ENCODE measurements at regions not wholly inside any gene's neighbourhood (a gene's known extent, or its start where the extent isn't known, plus 50 kb on each side); places are given as distances from the start of the nearest gene placed in this dataset.

- WGBS (ENCODE audit: low lambda C conversion rate) = 84% methylated on average over 5 of the region's 5 CpGs
- FAIRE-seq = no peak
- TF ChIP-seq ZNF253 (CRISPR knock-in tag; IDR thresholded peaks at IDR 0.05; ENCODE audit: borderline replicate concordance) (no peak), ZNF83 (CRISPR knock-in tag; IDR thresholded peaks at IDR 0.05; ENCODE audit: borderline replicate concordance) (no peak), ZNF292 (CRISPR knock-in tag; IDR thresholded peaks at IDR 0.05; ENCODE audit: borderline replicate concordance, low read depth) (no peak), PBX3 (CRISPR knock-in tag; IDR thresholded peaks at IDR 0.05; ENCODE audit: borderline replicate concordance) (no peak), RBM39 (IDR thresholded peaks at IDR 0.05; ENCODE audit: low read depth, low read length, poor library complexity, severe bottlenecking) (no peak), SRSF4 (IDR thresholded peaks at IDR 0.05; ENCODE audit: low read depth, low read length, poor library complexity, severe bottlenecking) (no peak), ZNF331 (CRISPR knock-in tag; IDR thresholded peaks at IDR 0.05) (no peak), BCL3 (CRISPR knock-in tag; IDR thresholded peaks at IDR 0.05) (no peak), ZNF577 (CRISPR knock-in tag; IDR thresholded peaks at IDR 0.05; ENCODE audit: borderline replicate concordance, low read depth) (no peak), ATF6 (CRISPR knock-in tag; conservative IDR thresholded peaks at IDR 0.05) (no peak), WIZ (CRISPR knock-in tag; IDR thresholded peaks at IDR 0.05) (no peak), ZNF33A (CRISPR knock-in tag; IDR thresholded peaks at IDR 0.05; ENCODE audit: borderline replicate concordance) (no peak), ZNF329 (CRISPR knock-in tag; IDR thresholded peaks at IDR 0.05; ENCODE audit: low read depth) (no peak), POLR2A (IDR thresholded peaks at IDR 0.05; ENCODE audit: insufficient read depth in 1 of 2, low read depth in 2 of 2, low read length in 2 of 2) (no peak), NAIF1 (CRISPR knock-in tag; IDR thresholded peaks at IDR 0.05; ENCODE audit: borderline replicate concordance) (no peak), PCBP2 (optimal IDR thresholded peaks at IDR 0.05; ENCODE audit: low read depth, low read length, poor library complexity, severe bottlenecking) (no peak)
- TF ChIP-seq, protein P1, sequence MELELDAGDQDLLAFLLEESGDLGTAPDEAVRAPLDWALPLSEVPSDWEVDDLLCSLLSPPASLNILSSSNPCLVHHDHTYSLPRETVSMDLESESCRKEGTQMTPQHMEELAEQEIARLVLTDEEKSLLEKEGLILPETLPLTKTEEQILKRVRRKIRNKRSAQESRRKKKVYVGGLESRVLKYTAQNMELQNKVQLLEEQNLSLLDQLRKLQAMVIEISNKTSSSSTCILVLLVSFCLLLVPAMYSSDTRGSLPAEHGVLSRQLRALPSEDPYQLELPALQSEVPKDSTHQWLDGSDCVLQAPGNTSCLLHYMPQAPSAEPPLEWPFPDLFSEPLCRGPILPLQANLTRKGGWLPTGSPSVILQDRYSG (CRISPR knock-in tag; IDR thresholded peaks at IDR 0.05) = no peak
- TF ChIP-seq, protein P2, sequence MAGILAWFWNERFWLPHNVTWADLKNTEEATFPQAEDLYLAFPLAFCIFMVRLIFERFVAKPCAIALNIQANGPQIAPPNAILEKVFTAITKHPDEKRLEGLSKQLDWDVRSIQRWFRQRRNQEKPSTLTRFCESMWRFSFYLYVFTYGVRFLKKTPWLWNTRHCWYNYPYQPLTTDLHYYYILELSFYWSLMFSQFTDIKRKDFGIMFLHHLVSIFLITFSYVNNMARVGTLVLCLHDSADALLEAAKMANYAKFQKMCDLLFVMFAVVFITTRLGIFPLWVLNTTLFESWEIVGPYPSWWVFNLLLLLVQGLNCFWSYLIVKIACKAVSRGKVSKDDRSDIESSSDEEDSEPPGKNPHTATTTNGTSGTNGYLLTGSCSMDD (CRISPR knock-in tag; IDR thresholded peaks at IDR 0.05) = no peak
These were observed 60.4 kb upstream of the SPRY4 start for GRCh38 chr5:142385194-142385593.

More at GRCh38 chr5:142385194-142385593, 60.4 kb upstream of the SPRY4 start:
- intact Hi-C loops (cut with micrococcal nuclease; ENCODE audit: unreplicated experiment) = no loop called here
- Histone ChIP-seq H3K4me1 (ENCODE audit: insufficient read depth, low read length) (peaks cover 50% of the 10 kb centered on the region), H3K4me2 (ENCODE audit: low read depth, low read length) (no peak overlapping the region), H3K79me2 (ENCODE audit: insufficient read depth, low read length) (no peaks in the 10 kb centered on the region), H3K36me3 (replicated peaks in 1 of 2; ENCODE audit: control insufficient read depth in 1 of 2, insufficient read depth in 2 of 2, low read length in 2 of 2) (no peaks in the 10 kb centered on the region; a peak in 1 of 5 replicates), H3K4me3 (replicated peaks in 1 of 3; ENCODE audit: insufficient read depth in 1 of 3, low read depth in 2 of 3, low read length in 3 of 3) (no peak overlapping the region), H3K9ac (ENCODE audit: insufficient read depth, low read depth, low read length) (no peak overlapping the region), H3K9me3 (ENCODE audit: low read length) (no peaks in the 10 kb centered on the region), H2AFZ (ENCODE audit: low read length) (no peak overlapping the region), H4K20me1 (ENCODE audit: insufficient read depth, low read length) (no peaks in the 10 kb centered on the region), H3K27me3 (ENCODE audit: control insufficient read depth in 1 of 2, insufficient read depth in 2 of 2, low read length in 2 of 2) (no peaks in the 10 kb centered on the region), H3K27ac (ENCODE audit: extremely low read length, insufficient read depth, low read length) (no peak overlapping the region)
- ATAC-seq (no peak), DNase-seq (ENCODE audit: low spot score) (no peak)
- CTCF ChIA-PET (ENCODE audit: low intra/inter-chr PET ratio, low total read pairs) = no interaction called here
- POLR2A ChIA-PET = no interaction called here
- BruUV-seq (replicated peaks) = no TSS peak
- in situ Hi-C loops (cut with HindIII; ENCODE audit: extremely low pct_ligation_motif_present, low pct_unique_long_range_greater_than_20kb) = no loop called here
